Activated CD4-positive, CD25-positive, alpha-beta regulatory T cell treated with anti-CD3 and anti-CD28 coated beads, Interleukin-2, amount 50 U/mL, for 24 hours (primary cell): ENCODE measurements at regions not wholly inside any gene's neighbourhood (a gene's known extent, or its start where the extent isn't known, plus 50 kb on each side); places are given as distances from the start of the nearest gene placed in this dataset.

Experiments
- ATAC-seq, 2 donors: fragments of 150-1000 bp; cut with Tn5 transposase; one replicate each; pipeline ENCODE4 v1.10.0; 2021; ENCODE audit warnings: mild to moderate bottlenecking in 1 of 2, moderate library complexity in 1 of 2

DNA sequence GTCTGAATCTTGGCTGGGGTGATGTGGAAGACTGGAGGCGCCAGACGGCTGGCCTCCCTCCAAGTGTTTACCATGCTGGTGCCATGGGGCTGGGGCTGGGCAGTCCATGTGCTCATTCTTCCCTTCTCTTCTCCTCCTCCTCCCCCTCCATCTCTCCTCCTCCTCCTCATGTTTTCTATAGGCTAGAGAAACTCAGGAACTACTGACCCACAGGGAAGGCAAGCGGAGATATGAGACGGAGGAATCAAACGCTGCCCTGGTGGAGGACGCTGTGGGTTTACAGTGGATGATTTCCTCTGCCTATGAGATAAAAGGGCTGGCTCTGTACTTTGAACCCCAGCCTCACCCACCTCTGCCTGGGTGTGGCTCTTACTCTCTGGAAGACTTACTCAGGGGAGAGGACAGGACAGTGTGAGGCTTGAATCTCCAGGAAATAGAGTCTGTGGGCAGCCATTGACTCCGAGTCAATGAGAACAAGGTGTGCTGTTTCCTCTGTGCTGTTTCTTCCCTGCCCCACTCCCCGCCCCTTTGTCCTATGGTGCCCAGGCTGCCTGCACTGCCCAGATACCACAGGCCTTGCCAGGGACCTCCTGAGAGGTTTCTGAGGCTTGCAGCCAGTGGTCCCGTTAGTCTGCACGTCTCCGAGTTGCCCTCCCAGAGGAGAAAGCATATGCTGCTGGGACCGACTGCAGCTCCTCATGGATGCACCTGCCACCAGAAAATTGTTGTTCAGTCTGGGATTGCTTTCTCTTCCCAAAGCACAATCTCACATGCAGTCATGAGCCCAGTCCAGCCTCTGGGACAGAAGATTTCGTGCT is 132.6 kb upstream of the ARHGAP5 start:
- peak; percentile 15 to 26 for ATAC-seq

DNA sequence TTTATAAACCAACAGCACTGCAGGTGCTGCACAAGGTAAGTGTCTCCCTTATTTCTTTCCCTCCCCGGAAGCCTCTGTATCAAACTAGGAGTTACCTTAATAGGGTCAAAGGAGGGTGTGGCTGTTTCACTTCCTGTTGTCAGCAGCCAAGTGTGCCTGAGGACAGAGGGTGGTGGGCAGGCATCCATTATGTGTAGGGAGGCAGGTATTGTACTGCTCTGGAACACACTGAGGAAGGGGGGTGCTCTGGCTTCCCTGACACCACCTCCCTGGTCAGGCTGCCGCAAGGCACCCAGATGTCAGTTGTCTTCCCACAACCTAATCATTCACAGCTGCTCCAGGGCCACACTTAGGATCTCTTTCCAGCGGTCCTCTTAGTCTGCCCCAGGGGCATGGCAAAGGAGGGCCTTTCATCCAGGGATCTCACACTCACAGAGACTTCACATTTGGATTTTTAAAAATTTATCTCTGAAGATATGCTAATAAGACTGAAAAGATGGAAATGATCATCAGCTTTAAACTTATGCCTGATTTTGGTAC is 132.0 kb upstream of the ARHGAP5 start:
- ATAC-seq: peak; percentile 66 to 78

DNA sequence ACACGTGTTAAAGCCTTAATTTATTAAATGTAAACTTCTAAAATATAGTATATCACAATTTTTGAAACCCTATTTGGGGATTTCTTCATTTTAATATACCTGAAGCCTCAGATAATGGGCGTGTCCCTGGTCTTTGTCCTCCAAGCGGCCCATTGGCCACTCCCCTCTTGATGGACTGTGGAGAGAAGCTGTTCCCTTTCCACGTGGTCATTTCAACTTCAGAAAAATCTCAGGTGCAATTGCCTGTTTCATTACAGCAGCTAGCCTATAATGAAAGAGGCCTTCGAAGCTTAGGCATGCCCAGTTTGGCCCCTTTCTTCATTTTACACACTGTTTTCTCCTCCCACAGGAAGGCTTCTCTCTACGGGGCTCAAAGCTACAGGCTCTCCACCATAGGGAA is 131.4 kb upstream of the ARHGAP5 start:
- ATAC-seq: no peak

DNA sequence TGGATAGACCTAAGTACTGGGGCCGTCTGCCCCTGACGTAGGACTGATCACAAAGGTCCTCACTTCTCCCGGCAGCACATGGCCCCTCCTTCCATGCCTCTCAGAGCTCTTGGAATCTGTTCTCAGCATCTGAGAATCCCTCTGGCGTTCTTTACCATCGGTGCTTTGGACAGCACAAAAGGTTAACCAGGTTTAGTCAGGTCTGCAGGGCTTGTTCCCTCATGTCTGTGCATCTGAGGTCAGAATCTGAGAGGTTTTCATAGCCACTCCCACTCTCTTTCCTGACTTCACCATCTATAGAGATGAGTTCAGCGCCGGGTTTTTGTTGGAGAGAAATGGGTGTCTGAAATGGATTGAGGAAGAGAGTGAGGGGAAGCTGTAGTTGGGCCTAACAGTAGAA is 130.0 kb upstream of the ARHGAP5 start:
- ATAC-seq: no peak

DNA sequence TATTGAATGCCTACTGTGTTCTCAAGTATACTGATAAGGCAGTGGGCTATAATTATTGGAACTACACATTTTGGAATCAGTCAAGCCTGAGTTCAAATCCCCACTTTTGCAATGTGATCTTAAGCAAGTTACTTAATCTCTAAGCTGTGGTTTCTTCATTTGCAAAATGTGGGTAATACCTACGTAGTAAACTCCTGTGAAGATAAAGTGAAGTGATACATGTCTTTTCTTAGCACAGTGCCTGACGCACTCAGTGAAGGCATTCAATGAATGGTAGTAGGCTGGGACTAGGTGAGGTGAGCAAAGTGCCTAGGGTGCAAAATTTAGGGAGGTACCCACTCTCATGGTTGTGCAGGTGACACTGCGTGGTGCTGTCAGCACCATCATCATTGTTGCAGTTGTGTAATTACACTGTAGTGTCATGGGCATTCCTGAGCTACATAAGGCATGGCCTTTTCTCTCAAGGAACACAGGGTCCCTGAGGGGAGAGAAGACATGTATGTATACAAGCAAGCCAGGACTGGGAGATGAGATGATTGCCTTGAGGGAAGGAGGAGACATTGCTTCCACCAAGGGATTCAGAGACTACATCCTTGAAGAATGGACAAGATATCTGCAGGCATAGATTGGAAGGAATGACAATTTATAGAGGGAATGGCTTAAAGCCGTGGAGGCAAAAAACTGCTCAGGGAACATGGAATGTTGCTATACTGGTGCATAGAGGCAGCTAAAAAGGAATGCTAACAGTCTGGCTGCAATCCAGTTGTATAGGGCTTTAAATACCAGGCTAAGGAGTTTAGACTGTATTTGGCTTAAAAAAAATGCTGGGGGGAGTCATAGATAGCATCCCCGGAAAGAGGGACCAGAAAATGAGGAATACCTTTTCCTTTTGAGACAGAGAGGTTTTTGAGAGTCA is 129.2 kb upstream of the ARHGAP5 start:
- peak in 1 of 2 donors; percentile 14 for ATAC-seq

DNA sequence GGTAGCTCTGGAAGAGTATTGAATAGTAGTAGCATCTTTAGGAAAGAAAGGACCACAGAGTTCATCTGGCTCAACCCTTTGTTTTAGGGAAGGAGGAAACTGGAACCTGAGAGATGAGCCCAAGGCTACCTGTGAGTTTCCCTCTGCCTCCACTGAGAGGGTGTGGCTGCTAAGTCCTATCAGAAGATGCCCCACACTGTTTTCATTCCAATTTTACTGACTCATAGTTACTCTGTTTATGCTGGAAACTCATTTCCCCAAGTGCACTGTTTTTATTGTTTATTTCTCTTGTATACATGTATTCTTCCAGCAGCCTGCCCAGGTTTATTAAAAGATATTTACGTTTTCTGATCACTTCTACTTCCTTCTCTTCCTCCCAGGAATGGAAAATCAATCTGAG is 127.4 kb upstream of the ARHGAP5 start:
- ATAC-seq: no peak

DNA sequence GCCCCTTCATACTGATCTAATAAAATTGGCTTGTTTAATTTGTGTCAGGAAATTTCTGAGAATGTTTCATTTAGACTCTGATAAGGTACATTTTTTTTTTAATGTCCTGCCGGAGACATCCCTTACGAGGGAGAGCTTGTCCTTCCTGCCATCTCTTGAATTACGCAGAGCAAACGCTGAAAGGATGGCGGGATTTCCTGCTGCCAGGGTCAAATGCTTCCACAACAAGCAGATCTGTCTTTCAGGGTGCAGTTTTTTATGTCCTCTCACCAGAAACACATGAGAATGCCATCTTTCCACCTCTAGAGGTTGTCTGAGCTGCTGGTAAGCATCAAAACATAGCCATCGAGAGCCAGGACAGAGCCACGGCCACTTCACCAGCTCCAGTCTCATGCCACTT is 126.8 kb upstream of the ARHGAP5 start:
- ATAC-seq: no peak

DNA sequence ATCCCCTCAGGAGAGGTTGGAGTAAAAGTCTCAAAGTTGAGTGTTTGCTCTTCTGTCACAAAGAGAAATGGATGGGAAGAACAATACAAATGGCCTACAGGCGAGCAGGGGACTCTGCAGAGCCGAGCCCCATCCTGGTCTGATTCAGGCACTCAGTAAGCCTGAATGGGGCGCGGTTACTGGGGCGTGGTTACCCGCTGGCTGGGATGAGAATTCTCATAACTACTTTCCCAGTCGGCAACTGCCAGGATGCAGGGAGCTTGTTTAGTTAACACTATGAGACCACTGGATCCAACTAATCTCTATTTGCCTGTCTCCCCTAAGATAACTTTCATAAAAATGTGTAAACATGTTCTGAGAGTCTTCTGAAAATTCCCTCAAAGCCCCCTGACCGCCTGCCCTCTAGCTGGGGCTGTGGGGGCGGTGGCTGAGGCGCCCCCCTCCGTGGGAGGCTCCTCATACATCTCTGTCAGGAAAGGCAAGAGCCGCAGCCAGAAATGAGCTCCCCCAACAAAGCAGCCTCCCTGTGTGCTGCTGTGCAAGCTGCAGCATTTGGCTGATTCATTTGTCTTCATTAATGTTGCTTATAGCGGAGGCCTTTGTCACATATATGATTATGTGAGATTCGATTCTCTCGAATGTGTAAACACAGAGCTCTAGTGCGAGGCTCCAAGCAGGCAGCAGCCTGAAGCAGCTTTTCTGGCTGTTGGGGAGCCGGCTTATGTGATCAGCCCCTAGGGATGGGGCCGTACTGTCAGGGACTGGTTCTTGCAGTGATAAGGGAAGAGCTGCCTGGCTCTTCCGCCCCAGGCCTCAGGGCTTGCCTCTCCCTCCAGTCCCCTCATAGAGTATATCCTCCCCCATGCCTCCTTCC is 126.1 kb upstream of the ARHGAP5 start:
- no peak for ATAC-seq

DNA sequence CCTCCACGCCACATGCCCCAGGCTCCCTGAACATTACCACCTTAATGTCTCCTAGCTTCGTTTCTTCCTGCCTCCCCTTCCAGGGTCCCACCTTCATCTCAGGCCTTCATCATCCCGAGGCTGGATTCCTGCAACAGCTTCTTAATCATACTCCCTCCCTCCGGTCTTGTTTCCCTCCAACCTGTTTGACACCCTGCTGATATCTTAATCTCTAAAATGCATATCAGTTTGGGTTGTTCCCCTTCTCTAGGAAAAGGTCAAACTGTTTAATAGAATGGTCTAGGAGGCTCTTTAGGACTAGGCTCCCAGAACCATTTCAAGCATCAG is 125.5 kb upstream of the ARHGAP5 start:
- no peak for ATAC-seq

DNA sequence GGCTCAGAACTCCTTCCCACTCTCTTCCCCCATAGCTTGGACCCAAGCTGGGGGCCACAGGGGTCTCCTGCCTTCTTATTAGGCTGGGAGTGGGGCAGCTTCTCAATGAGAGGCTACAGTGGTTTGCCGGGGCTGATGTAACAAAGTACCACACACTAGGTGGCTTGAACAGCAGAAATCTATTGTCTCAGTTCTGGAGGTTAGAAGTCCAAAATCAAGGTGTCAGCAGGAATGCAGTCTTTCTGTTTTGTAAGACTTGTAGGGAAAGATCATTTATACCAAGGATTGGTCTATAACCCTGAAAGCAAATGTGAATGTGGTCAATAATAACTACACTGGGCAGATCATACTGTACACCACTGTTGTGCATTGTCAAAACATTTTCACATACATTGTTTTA is 124.5 kb upstream of the ARHGAP5 start:
- ATAC-seq: no peak

DNA sequence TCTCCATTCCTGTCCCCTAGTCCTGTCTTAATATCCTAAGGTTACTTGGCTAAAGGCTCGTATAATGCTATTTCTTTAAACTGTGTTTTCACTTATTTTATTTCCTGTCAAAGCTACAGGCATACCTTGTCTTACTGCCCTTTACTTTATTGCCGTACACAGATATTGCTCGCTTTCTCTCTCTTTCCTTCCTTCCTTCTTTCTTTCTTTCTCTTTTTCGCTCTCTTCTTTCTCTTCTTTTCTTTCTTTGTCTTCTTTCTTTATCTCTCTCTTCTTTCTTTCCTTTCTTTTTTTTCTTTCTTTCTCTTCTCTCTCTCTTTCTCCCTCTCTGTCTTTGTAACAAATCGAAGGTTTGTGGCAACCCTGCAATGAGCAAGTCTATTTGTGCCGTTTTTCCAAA is 123.9 kb upstream of the ARHGAP5 start:
- no peak for ATAC-seq

DNA sequence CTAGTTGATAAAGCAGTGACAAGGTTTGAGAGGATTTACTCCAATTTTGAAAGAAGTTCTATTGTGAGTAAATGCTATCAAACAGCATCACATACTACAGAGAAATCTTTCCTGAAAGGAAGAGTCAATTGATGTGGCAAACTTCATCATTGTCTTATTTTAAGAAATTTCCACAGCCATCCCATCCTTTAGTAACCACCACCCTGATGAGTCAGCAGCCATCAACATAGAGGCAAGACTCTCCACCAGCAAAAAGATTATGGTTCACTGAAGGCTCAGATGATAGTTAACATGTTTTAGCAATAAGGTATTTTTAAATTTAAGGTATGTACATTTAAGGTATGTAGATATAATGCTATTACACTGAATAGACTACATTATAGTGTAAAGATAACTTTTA is 122.1 kb upstream of the ARHGAP5 start:
- ATAC-seq: no peak

DNA sequence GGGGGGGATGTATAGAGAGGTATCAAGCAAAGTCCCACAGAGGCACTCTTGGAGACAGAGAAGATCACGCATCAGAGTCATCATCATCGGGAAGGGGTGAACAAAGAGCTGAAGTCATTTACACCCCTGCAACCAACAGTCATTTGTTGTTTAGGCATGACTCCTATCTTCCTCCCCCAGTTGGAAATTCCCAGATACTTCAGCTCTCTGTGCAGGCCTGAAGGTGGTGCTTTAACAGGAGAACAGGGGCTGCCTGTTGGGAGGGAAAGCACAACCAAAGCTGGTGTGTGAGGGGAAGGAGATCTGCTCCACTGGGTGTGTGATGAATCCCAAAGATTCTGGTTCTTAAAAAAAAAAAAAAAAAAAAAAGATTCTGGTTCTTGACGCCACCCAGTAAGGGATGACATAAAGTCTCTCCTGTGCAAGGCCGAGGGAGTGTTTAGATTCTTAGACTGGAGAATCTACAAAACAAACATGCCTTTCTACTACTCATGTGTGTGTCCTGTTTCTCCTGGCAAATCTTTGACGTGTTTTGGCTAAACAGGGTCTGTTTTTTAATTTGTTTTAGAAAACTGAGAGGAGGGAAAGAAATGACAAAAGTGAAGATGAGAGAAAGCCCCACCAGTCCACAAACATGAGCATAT is 121.0 kb upstream of the ARHGAP5 start:
- no peak for ATAC-seq

DNA sequence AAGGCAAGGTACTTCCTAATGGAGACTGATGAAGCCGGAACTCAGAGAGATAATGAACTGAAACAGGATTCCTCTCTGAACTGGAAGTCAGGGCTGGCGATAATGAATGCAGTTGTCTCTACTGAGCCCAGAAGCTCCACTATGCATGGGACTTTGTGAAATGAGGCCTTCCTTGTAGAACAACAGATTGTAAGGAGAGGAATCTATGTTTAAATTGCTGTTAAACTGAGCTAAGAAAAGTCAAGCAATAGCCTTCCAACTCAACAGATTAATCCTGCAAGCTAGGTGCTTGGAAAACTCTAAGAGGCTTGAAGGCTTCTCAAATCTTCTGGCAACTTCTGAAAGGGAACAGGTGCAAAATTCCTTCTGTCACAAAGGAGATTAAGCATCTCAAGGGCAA is 119.5 kb upstream of the ARHGAP5 start:
- no peak for ATAC-seq

DNA sequence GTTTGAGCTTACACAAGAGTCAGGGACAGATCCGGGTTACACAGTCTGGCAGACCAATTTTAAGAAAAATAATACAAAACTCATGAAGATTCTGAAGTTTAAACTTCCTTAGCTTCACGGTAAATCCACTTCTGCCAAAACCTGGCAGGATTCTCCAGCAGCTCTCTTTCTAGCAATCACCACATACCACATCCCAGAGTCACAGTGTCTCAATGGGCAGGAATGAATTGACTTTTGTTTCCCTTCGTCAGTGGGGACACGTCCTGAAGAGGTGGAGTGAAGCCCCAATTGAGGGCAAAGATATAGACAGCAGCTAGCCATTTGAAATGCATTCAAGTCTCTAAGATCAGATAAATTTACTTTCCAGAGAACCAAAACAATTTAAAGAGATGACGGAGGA is 117.1 kb upstream of the ARHGAP5 start:
- ATAC-seq: no peak

DNA sequence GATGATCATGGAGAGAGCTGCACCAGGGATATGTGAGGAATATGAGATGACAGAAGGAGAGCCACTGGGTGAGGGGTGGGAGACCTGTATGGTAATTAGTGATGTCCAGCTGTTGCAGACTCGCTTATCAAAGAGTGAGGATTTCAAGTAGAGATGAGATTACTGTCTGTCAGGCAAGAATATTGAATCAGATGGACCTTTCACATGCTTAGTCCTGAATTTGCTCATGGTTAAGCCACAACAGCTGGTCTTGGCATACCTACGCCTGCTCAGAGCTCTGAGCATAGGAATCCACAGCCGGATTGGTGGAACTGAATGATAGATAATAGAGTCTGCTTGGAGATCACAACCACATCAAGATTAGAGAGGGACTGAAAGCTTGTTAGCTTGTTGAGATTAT is 115.2 kb upstream of the ARHGAP5 start:
- ATAC-seq: no peak

DNA sequence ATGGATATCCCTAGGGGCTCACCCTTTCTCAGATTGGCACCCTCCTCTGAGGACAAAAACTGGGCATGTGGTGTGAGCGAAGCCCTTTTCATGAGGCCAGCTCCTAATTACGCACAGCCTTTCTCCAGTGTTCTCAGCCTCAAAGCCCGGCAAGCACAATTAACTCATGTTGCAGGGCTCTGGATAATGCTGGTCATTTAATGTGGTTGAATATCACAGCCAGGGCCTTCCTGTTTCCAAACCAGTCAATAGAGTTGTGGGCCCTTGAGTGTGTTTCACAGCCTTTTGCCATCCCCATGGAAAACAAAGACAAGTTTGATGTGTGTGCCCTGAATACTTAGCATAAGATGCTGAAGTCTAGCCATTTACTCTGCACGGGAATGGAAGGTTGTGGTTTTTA is 114.2 kb upstream of the ARHGAP5 start:
- ATAC-seq: no peak

DNA sequence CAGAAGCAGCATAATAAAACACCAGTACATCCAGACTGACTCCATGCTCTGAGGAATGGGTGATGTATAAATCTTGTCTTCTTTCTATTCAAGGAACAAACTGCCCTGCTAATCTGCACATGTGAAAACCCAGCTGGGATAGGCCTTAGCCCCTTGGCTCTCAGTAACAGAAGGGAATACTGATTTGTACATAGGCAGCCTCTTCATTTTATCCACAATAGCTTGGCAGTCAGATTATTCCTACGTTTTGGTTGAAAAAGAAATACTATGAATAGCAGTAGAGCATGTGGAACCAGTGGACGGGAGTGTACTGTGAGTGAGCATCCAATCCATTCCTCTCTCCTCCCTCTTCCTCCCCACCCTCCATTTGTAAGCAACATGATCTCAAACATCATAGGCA is 113.5 kb upstream of the ARHGAP5 start:
- ATAC-seq: no peak

DNA sequence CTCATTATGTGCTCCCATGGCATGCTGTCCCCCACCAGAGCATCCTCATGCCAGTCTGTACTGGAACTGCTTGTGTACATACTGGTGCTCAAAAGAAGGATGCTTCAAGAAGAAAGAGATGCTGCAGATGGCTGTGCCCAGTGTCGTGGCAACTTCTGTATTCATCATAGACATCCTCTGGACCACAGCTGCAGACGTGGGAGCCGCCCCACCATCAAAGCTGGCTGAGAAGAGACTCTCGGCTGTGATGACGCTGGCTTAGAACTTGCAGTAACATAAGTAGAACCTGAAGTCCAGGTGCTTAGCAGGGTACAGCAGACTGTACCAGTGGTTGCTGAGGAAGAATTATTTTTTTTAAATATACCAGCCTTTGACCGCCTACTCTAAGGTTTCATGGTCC is 112.6 kb upstream of the ARHGAP5 start:
- ATAC-seq: no peak

DNA sequence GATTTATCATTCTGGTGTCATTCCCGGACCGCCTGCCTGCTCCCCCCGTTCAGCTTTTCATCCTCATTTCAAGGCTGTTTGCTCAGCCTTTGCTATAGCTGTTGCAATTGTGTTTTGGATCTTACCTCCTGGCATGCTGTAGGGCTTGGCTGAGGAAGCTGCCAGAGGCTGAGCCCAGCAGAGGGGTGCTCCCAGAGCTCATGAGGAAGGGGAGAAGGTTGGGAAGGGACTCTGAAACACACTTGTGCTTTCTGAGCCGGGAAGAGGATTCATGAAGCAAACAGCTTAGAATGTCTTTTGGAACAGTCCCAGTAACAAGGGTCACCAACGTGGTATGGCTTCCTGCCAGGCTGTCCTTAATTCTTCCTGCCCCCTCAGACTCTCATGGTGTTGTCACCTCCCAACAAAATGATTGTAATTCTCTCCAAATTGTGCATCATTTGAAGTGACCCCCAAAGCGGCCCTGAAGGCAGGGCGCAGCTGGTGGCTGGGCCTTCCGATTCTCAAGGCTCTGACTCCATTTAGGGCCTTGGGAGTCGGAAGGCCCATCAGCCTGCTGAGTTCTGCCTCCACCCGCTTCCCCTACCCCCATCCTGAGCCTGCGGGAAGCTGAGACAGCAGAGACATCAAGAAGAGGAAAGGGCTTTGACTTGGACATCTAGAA is 111.9 kb upstream of the ARHGAP5 start:
- no peak for ATAC-seq

DNA sequence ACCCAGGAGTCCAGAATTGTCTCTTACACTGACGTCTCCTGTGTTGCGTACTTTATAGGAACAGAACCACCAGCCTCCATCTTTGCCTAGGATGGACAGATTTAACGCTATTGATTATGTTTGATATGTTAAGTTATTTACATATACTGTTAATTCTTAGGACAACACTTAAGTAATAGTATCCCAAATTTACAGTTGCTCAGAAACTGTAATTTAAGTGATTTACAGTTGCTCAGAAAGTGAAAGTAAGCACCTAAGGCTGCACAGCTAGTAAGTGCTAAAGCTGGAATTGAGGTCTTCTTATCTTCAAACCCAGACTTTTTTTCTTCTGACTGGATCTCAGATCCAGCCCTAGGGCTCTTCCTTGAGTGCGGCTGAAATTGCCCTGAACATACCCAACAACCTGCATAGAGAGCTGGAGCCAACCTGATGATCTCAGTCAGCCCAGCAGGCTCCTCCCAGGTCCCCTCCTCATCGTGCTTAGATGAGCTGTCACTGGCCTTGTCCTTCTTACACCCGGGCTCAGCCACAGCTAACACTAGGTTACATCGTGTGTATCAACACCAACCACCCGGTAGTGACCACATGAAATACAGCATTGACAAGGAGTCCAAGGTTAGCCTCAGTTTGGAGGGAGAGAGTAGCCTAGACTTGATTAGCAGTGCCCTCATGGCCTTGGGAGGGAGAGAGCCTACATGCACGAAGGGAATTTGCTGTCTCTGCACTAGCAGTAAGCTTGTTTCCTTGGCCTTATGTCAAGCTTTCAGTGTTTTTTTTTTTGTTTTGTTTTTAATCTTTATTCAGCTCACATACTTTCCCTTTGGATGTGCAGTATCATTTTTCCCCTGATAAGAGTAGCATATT is 111.1 kb upstream of the ARHGAP5 start:
- ATAC-seq: no peak
